ENCODE measurements at regions not wholly inside any gene's neighbourhood (a gene's known extent, or its start where the extent isn't known, plus 50 kb on each side); places are given as distances from the start of the nearest gene placed in this dataset.

- H3K27ac ChIP-seq (ENCODE audit: insufficient read depth, low read length): no peak overlapping the region
- H3K27me3 ChIP-seq (ENCODE audit: control insufficient read depth, insufficient read depth, low read length): no peaks in the 10 kb centered on the region
- 31% methylated on average over 2 of the region's 9 CpGs; no CpG with 5 or more reads in 1 of the 2 experiments for WGBS, 2 experiments (ENCODE audit: extremely low coverage in 2 of 2, insufficient read length in 1 of 2)
- H3K4me1 ChIP-seq (ENCODE audit: control insufficient read depth, insufficient read depth, low read length): no peaks in the 10 kb centered on the region
- in situ Hi-C loops (cut with MboI; ENCODE audit: low sequenced_read_pairs) (no loop called here), dilution Hi-C loops (cut with HindIII; ENCODE audit: low sequenced_read_pairs, unreplicated experiment) (no loop called here), intact Hi-C loops (cut with micrococcal nuclease) (no loop called here)
- H3K9me1 ChIP-seq (ENCODE audit: insufficient read depth, low read length): no peaks in the 10 kb centered on the region
- H3K23ac ChIP-seq (ENCODE audit: low read depth, low read length): no peak overlapping the region
- DNase-seq: no peak
- no peak overlapping the region for H3K4me2 ChIP-seq (ENCODE audit: low read depth, low read length)
- H2BK15ac ChIP-seq (ENCODE audit: low read depth, low read length): no peak overlapping the region
- no TSS peak for BruUV-seq (replicated peaks)
- ATAC-seq (ENCODE audit: low read depth): no peak
- no peak overlapping the region for H3K14ac ChIP-seq (replicated peaks; ENCODE audit: low read depth, low read length)
- ChIA-PET POLR2A (ENCODE audit: unreplicated experiment) (no interaction called here), CTCF (no interaction called here)
- H3K9me3 ChIP-seq (ENCODE audit: control insufficient read depth, insufficient read depth, low read length): no peaks in the 10 kb centered on the region; the same call in 1 of the 2 replicates
- H4K5ac ChIP-seq (ENCODE audit: low read depth, low read length): no peak overlapping the region
- no peak overlapping the region for H2AFZ ChIP-seq (replicated peaks; ENCODE audit: low read length, poor library complexity)
- TF ChIP-seq MAFK (IDR thresholded peaks at IDR 0.05; ENCODE audit: low read depth, low read length): no peak
- no peak for TF ChIP-seq RAD21 (IDR thresholded peaks at IDR 0.05; ENCODE audit: low read length)
- no peak for TF ChIP-seq RCOR1 (IDR thresholded peaks at IDR 0.05; ENCODE audit: insufficient replicate concordance, low read length)
- no peak for TF ChIP-seq FOS (IDR thresholded peaks at IDR 0.05; ENCODE audit: low read depth, low read length)
- no peak for TF ChIP-seq POLR2A (IDR thresholded peaks at IDR 0.05; ENCODE audit: low read depth, low read length)
- no peak for TF ChIP-seq NFE2L2 (IDR thresholded peaks at IDR 0.05; ENCODE audit: low read depth, low read length)
- TF ChIP-seq ELK1 (IDR thresholded peaks at IDR 0.05; ENCODE audit: borderline replicate concordance, low read depth, low read length): no peak
- TF ChIP-seq MAZ (IDR thresholded peaks at IDR 0.05; ENCODE audit: borderline replicate concordance, low read depth, low read length): no peak
- TF ChIP-seq CHD1 (IDR thresholded peaks at IDR 0.05; ENCODE audit: low read depth, low read length): no peak
- no peak for TF ChIP-seq USF2 (IDR thresholded peaks at IDR 0.05; ENCODE audit: low read depth, low read length)
- TF ChIP-seq RFX5 (IDR thresholded peaks at IDR 0.05; ENCODE audit: low read depth, low read length): no peak
- no peaks in the 10 kb centered on the region for H3K79me1 ChIP-seq (ENCODE audit: low read depth in 1 of 2, low read length in 2 of 2)
- no peaks in the 10 kb centered on the region for H4K20me1 ChIP-seq (ENCODE audit: insufficient read depth, low read length)
- H2AK5ac ChIP-seq (ENCODE audit: low read depth, low read length): no peak overlapping the region
- H3K56ac ChIP-seq (ENCODE audit: extremely low read depth, insufficient read depth, low read length): no peak overlapping the region
- no peak overlapping the region for H2BK120ac ChIP-seq (ENCODE audit: low read depth, low read length)
- no peak overlapping the region for H2AK9ac ChIP-seq (replicated peaks; ENCODE audit: low read depth, low read length, poor library complexity)
- H2BK5ac ChIP-seq (ENCODE audit: low read depth, low read length, poor library complexity, severe bottlenecking): no peak overlapping the region
- no peak overlapping the region for H3K4ac ChIP-seq (ENCODE audit: low read depth, low read length)
- no peak overlapping the region for H2BK20ac ChIP-seq (ENCODE audit: low read depth, low read length)
- no peak overlapping the region for H4K91ac ChIP-seq (ENCODE audit: insufficient read depth, low read depth, low read length)
- H3K36me3 ChIP-seq (ENCODE audit: control insufficient read depth, insufficient read depth, low read length): no peaks in the 10 kb centered on the region
- H3K4me3 ChIP-seq (ENCODE audit: insufficient read depth, low read depth, low read length): no peak overlapping the region
- H3K18ac ChIP-seq (ENCODE audit: low read depth, low read length): no peak overlapping the region
- H3K9ac ChIP-seq (ENCODE audit: low read depth, low read length): no peak overlapping the region
- H4K8ac ChIP-seq (ENCODE audit: low read depth in 2 of 2, low read length in 2 of 2): no peak overlapping the region
Observed at GRCh38 chr19:30097746-30098280, 155.8 kb downstream of the URI1 start.

All from IMR-90 (cell line).